GM12878 (cell line): ENCODE measurements at regions not wholly inside any gene's neighbourhood (a gene's known extent, or its start where the extent isn't known, plus 50 kb on each side); places are given as distances from the start of the nearest gene placed in this dataset.

ENCODE experiments used
- BRCA1 ChIP-seq: IDR thresholded peaks from 2 replicates; pipeline ENCODE4 v1.6.1; 2011; ENCODE audit warnings: low read depth, low read length, improper control_type of control experiment
- CHD1 ChIP-seq: IDR thresholded peaks from 2 replicates; pipeline ENCODE4 v1.6.1; 2012; ENCODE audit warnings: low read depth, low read length, improper control_type of control experiment
- KLF5 ChIP-seq: fragments of 450-650 bp; IDR thresholded peaks from 2 replicates; pipeline ENCODE4 v1.6.1; 2014; ENCODE audit warnings: mild to moderate bottlenecking; ENCODE audit not compliant: partially characterized antibody
- RB1 ChIP-seq: fragments of 450-650 bp; formaldehyde crosslinking; IDR thresholded peaks from 2 replicates; pipeline ENCODE4 v1.6.1; 2017; ENCODE audit warnings: mild to moderate bottlenecking, borderline replicate concordance
- SMARCA5 ChIP-seq: fragments of 450-650 bp; IDR thresholded peaks from 2 replicates; pipeline ENCODE4 v1.6.1; 2017; ENCODE audit warnings: mild to moderate bottlenecking
- SUPT20H ChIP-seq: IDR thresholded peaks from 2 replicates; pipeline ENCODE4 v1.6.1; 2011; ENCODE audit warnings: low read depth, mild to moderate bottlenecking, low read length, moderate library complexity, borderline replicate concordance; ENCODE audit not compliant: control insufficient read depth
- TF ChIP-seq, protein P1 (sequence below): fragments of 150-350 bp; IDR thresholded peaks from 2 replicates; pipeline ENCODE4 v1.6.1; 2016; ENCODE audit warnings: low read depth, low read length
- TF ChIP-seq, protein P2 (sequence below): IDR thresholded peaks from 2 replicates; pipeline ENCODE4 v1.6.1; 2011; ENCODE audit warnings: borderline replicate concordance, low read depth, mild to moderate bottlenecking, moderate library complexity, mixed read lengths, low read length; ENCODE audit not compliant: insufficient read depth; ENCODE audit errors: extremely low read length
- TF ChIP-seq, protein P3 (sequence below): IDR thresholded peaks from 2 replicates; pipeline ENCODE4 v1.6.1; 2012; ENCODE audit warnings: low read depth, low read length, improper control_type of control experiment

DNA sequence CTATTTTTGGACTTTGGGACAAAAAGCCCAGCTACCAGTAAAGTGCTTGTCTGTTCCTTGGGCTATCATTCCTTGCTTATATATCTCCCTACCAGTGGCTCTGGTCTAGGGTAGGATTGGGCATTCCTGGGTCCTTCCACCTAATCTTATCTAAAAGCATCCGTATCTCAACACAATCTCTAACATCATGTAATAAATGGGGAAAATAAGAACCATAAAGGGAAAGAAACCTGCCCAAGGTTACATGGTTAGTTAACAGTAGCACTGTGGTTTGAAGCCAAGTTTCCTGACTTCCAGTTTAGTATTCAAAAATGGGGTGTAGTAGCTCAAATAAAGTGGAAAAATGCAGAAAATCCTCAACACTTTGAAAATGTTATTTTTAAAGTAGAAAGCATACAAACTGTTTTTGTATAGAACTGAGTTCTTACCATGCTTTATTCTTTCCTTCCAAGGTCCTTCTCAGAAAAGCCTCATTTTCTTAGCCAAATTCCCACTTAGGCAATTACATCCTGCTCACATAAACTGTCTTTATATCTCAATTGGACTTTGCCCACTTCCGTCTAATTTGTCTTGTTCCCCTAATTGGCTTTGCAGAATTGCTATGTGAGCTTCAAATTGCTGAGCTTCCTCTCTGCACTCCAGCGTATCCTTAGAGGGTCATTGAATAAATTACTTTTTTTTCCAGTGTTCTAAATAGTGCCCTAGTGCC is 273.1 kb upstream of the UBE2E3 start (continued):
- TF ChIP-seq, protein P1, sequence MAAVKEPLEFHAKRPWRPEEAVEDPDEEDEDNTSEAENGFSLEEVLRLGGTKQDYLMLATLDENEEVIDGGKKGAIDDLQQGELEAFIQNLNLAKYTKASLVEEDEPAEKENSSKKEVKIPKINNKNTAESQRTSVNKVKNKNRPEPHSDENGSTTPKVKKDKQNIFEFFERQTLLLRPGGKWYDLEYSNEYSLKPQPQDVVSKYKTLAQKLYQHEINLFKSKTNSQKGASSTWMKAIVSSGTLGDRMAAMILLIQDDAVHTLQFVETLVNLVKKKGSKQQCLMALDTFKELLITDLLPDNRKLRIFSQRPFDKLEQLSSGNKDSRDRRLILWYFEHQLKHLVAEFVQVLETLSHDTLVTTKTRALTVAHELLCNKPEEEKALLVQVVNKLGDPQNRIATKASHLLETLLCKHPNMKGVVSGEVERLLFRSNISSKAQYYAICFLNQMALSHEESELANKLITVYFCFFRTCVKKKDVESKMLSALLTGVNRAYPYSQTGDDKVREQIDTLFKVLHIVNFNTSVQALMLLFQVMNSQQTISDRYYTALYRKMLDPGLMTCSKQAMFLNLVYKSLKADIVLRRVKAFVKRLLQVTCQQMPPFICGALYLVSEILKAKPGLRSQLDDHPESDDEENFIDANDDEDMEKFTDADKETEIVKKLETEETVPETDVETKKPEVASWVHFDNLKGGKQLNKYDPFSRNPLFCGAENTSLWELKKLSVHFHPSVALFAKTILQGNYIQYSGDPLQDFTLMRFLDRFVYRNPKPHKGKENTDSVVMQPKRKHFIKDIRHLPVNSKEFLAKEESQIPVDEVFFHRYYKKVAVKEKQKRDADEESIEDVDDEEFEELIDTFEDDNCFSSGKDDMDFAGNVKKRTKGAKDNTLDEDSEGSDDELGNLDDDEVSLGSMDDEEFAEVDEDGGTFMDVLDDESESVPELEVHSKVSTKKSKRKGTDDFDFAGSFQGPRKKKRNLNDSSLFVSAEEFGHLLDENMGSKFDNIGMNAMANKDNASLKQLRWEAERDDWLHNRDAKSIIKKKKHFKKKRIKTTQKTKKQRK = no peak
- no peak for TF ChIP-seq BRCA1
- no peak for TF ChIP-seq KLF5
- TF ChIP-seq, protein P2, sequence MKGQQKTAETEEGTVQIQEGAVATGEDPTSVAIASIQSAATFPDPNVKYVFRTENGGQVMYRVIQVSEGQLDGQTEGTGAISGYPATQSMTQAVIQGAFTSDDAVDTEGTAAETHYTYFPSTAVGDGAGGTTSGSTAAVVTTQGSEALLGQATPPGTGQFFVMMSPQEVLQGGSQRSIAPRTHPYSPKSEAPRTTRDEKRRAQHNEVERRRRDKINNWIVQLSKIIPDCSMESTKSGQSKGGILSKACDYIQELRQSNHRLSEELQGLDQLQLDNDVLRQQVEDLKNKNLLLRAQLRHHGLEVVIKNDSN = no peak
- TF ChIP-seq SMARCA5 = no peak
- no peak for TF ChIP-seq CHD1
- TF ChIP-seq SUPT20H = no peak
- no peak for TF ChIP-seq RB1
- TF ChIP-seq, protein P3, sequence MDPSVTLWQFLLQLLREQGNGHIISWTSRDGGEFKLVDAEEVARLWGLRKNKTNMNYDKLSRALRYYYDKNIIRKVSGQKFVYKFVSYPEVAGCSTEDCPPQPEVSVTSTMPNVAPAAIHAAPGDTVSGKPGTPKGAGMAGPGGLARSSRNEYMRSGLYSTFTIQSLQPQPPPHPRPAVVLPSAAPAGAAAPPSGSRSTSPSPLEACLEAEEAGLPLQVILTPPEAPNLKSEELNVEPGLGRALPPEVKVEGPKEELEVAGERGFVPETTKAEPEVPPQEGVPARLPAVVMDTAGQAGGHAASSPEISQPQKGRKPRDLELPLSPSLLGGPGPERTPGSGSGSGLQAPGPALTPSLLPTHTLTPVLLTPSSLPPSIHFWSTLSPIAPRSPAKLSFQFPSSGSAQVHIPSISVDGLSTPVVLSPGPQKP = no peak
